Tibial nerve (tissue), 4 donors: ENCODE measurements at regions not wholly inside any gene's neighbourhood (a gene's known extent, or its start where the extent isn't known, plus 50 kb on each side); places are given as distances from the start of the nearest gene placed in this dataset.

Source experiments
- DNase-seq, 2 donors: peaks; one replicate each; pipeline ENCODE4 v3.0.0-alpha.2; 2019; ENCODE audit warnings: low spot score in 2 of 2
- H3K27ac ChIP-seq, 4 donors: fragments of 200-600 bp; sonication (generic) in 3 of 4; one replicate each; pipeline ENCODE4 v1.5.1; 2017 to 2019; ENCODE audit warnings: mild to moderate bottlenecking in 1 of 4
- H3K27me3 ChIP-seq, 2 donors: fragments of 200-600 bp; sonication (generic) in 1 of 2; one replicate each; pipeline versions ENCODE4 v1.5.1 to v1.6.0; 2017 to 2019
- H3K36me3 ChIP-seq, 3 donors: fragments of 200-600 bp; sonication (generic); one replicate each; pipeline ENCODE4 v1.5.1; 2018 to 2019
- H3K4me1 ChIP-seq, 4 donors: fragments of 200-600 bp; sonication (generic) in 3 of 4; one replicate each; pipeline ENCODE4 v1.5.1; 2017 to 2019
- H3K4me3 ChIP-seq, 4 donors: fragments of 200-600 bp; sonication (generic) in 3 of 4; one replicate each; pipeline ENCODE4 v1.5.1; 2017 to 2019; ENCODE audit warnings: mild to moderate bottlenecking in 1 of 4, moderate library complexity in 1 of 4
- H3K9me3 ChIP-seq, 4 donors: fragments of 200-600 bp; sonication (generic) in 3 of 4; one replicate each; pipeline ENCODE4 v1.5.1; 2017 to 2019
- CTCF ChIP-seq, 5 experiments: fragments of 200-600 bp in 3 of 5; fragments of 450-650 bp in 2 of 5; sonication (generic) in 3 of 5; IDR thresholded peaks; one replicate each; pipeline ENCODE4 v1.5.1; 2016 to 2019; ENCODE audit warnings: antibody characterized with exemption in 5 of 5, mild to moderate bottlenecking in 3 of 5, moderate library complexity in 2 of 5
- EP300 ChIP-seq, 2 donors: sonication (generic); formaldehyde crosslinking; IDR thresholded peaks; one replicate each; pipeline ENCODE4 v1.6.1; 2017; ENCODE audit warnings: antibody characterized with exemption in 2 of 2, mild to moderate bottlenecking in 1 of 2
- POLR2A ChIP-seq, 2 donors: fragments of 450-650 bp; IDR thresholded peaks; one replicate each; pipeline ENCODE4 v1.6.1; 2017; ENCODE audit warnings: antibody characterized with exemption in 2 of 2, mild to moderate bottlenecking in 2 of 2, moderate library complexity in 2 of 2
- WGBS, 2 donors: methylation state at CpG; one replicate each; pipeline ENCODE4 v1.1.5; 2018; 5-methylcytosine and 5-hydroxymethylcytosine counted together

- DNase-seq, result no peak
- TF ChIP-seq EP300 (IDR thresholded peaks at IDR 0.05) (no peak), CTCF (IDR thresholded peaks at IDR 0.05) (no peak), POLR2A (IDR thresholded peaks at IDR 0.05) (no peak)
- Histone ChIP-seq H3K9me3 (peaks cover 0 to 18% (median 0%) of the 10 kb centered on the region in 4 donors), H3K27me3 (no peaks in the 10 kb centered on the region), H3K27ac (no peak overlapping the region), H3K36me3 (no peaks in the 10 kb centered on the region), H3K4me1 (no peaks in the 10 kb centered on the region), H3K4me3 (no peak overlapping the region)
Observed at GRCh38 chr7:67866054-67866453, 869.4 kb downstream of the TYW1 start.

GRCh38 chr7:67866812-67867211, 870.2 kb downstream of the TYW1 start:
- WGBS, 2 donors, result 82 to 94% methylated on average over 3 of the region's 3 CpGs
- TF ChIP-seq POLR2A (IDR thresholded peaks at IDR 0.05) (no peak), EP300 (IDR thresholded peaks at IDR 0.05) (no peak), CTCF (IDR thresholded peaks at IDR 0.05) (no peak)
- no peaks in the 10 kb centered on the region for H3K27me3 ChIP-seq
- H3K9me3 ChIP-seq, result peaks cover 0 to 11% (median 0%) of the 10 kb centered on the region in 4 donors
- H3K36me3 ChIP-seq, result no peaks in the 10 kb centered on the region
- no peak overlapping the region for H3K27ac ChIP-seq
- DNase-seq, result no peak
- H3K4me3 ChIP-seq, result no peak overlapping the region
- no peaks in the 10 kb centered on the region for H3K4me1 ChIP-seq

GRCh38 chr7:67870396-67870795, 873.8 kb downstream of the TYW1 start:
- no peaks in the 10 kb centered on the region for H3K27me3 ChIP-seq
- H3K27ac ChIP-seq, result no peak overlapping the region
- H3K9me3 ChIP-seq, result no peaks in the 10 kb centered on the region
- no peak overlapping the region for H3K4me3 ChIP-seq
- DNase-seq, result no peak
- H3K36me3 ChIP-seq, result no peaks in the 10 kb centered on the region
- no peak for TF ChIP-seq POLR2A (IDR thresholded peaks at IDR 0.05)
- no peak for TF ChIP-seq EP300 (IDR thresholded peaks at IDR 0.05)
- no peak for TF ChIP-seq CTCF (IDR thresholded peaks at IDR 0.05)
- 88 to 94% methylated on average over 2 of the region's 2 CpGs for WGBS, 2 donors
- H3K4me1 ChIP-seq, result no peaks in the 10 kb centered on the region

GRCh38 chr7:67875558-67875957, 878.9 kb downstream of the TYW1 start:
- H3K36me3 ChIP-seq, result no peaks in the 10 kb centered on the region
- DNase-seq, result no peak
- no peak for TF ChIP-seq EP300 (IDR thresholded peaks at IDR 0.05)
- TF ChIP-seq CTCF (IDR thresholded peaks at IDR 0.05), result no peak
- TF ChIP-seq POLR2A (IDR thresholded peaks at IDR 0.05), result no peak
- H3K27me3 ChIP-seq, result no peaks in the 10 kb centered on the region
- H3K9me3 ChIP-seq, result no peaks in the 10 kb centered on the region
- H3K4me3 ChIP-seq, result no peak overlapping the region
- H3K4me1 ChIP-seq, result no peaks in the 10 kb centered on the region
- 60 to 64% methylated on average over 4 of the region's 4 CpGs for WGBS, 2 donors
- no peak overlapping the region for H3K27ac ChIP-seq

- Histone ChIP-seq H3K4me1 (no peaks in the 10 kb centered on the region), H3K9me3 (no peaks in the 10 kb centered on the region), H3K27ac (no peak overlapping the region), H3K4me3 (no peak overlapping the region), H3K36me3 (no peaks in the 10 kb centered on the region), H3K27me3 (no peaks in the 10 kb centered on the region)
- WGBS, 2 donors, result 87 to 88% methylated on average over 8 of the region's 8 CpGs
- TF ChIP-seq CTCF (IDR thresholded peaks at IDR 0.05) (no peak), POLR2A (IDR thresholded peaks at IDR 0.05) (no peak), EP300 (IDR thresholded peaks at IDR 0.05) (no peak)
- DNase-seq, result no peak
Observed at GRCh38 chr7:67878808-67879207, 882.2 kb downstream of the TYW1 start.
